NCI-H1694 treated with DMSO at 0.1 percent for 48 hours (cell line): ENCODE measurements at regions not wholly inside any gene's neighbourhood (a gene's known extent, or its start where the extent isn't known, plus 50 kb on each side); places are given as distances from the start of the nearest gene placed in this dataset.

Source experiments
- DNase-seq: peaks from one replicate; lab custom pipeline; 2025; lab: John Stamatoyannopoulos, UW

DNA sequence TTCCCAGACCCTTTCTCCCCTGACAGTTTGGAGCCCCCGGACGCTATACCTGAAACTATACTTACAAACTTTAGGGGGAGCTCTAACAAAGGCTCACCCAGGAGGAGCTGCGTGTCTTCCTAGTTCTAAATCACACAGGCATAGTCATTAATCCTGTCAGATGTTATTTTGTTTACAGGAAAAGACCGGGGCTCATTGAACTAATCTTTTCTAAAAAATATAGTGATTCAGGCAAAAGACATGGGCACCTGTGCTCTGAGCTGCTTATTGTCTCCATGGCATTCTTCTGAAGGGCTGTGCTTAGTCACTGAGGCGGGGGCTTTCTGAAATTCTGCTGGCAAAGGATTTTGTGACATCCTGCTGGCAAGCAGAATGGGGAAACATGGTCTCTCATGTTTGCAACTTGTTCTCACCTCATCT is 1577.0 kb downstream of the NCAM2 start:
- peak; percentile 82 for DNase-seq

DNA sequence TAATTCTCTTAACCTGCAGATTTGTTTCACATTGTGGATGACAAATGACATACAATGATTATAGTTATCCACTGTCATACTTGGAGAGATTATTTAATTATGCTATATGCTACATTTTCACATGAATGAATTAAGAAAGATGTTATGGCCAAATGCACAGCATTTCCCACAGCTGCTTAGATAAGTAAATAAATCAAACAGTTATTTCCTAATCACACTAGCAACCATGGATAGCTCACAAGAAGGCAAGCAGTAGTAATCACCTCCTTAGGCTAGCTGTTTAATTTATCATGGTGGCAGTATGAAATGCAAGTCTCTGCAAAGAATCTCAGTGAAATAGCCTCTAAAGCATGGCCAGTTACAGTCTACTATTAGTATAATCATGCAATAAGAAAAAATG is 1581.5 kb downstream of the NCAM2 start:
- DNase-seq: no peak

DNA sequence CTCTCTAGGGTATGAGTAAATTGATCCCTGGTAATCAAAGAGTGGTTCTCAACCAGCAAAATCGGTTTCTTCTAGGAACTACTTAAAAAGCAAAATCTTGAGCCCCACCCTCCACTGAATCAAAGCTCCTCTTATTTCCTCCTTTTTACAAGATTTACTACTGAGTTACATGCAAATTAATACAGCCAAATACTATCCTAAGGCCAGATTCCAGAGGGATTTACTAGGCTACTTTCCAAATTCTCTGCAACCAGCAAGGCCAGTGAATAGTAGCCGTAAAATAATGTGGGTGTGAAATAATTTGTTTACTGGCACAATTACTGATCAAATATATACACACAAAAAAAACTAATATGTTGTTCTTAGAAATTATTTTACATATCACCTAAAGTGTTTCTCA is 1583.8 kb downstream of the NCAM2 start:
- DNase-seq: no peak

DNA sequence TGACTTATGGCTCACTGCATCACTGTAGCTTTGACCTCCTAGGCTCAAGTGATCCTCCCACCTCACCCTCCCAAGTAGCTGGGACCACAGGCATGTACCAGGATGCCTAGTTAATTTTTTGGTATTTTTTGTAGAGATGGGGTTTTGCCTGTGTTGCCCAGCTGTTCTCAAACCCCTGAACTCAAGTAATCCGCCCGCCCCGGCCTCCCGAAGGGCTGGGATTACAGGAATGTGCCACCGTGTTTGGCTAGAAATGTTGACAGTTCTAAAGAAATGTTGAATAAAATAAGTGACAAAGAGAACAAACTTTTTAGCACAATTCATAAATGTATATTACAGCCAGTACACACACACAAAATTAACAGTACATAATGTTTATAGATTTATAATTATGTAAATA is 1586.1 kb downstream of the NCAM2 start:
- no peak for DNase-seq

DNA sequence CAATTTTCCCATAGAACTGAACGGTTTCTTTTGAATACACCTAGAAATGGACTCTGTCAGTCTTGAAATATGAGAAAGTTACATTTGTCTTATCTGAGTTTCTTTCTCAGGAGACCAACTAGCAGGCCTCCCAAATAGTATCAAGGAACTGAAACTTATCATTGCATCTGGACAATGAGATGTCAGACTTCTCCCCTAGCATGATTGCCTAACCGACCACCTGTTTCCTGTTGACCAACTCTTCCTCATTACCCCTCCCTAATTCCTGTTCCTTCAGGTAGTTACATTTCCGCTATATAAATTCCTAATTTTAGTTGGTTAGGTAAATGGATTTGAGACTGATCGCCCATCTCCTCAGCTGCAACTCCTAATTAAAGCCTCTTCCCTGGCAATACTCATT is 1587.3 kb downstream of the NCAM2 start:
- no peak for DNase-seq

DNA sequence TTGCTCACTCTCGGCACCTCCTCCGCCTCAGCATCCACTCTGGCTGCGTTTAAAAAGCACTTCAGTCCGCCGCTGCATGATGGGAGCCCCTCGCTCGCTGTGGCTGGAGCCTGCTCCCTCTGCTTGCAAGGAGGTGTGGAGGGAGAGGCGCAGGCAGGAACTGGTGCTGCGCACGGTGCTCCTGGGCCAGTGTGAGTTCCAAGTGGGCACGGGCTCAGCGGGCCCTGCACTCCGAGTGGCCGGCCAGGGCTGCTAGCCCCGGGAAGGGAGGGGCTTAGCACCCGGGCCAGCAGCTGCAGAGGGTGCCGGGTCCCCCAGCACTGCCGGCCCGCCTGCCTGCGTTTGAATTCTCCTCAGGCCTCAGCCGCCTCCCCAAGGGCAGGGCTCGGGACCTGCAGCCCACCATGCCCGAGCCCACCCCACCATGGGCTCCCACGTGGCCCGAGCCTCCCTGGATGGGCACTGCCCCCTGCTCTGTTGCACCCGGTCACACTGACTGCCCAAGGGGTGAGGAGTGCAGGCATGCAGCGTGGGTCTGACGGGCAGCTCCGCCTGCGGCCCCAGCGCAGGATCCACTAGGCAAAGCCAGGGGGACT is 1599.5 kb downstream of the NCAM2 start:
- DNase-seq: no peak

DNA sequence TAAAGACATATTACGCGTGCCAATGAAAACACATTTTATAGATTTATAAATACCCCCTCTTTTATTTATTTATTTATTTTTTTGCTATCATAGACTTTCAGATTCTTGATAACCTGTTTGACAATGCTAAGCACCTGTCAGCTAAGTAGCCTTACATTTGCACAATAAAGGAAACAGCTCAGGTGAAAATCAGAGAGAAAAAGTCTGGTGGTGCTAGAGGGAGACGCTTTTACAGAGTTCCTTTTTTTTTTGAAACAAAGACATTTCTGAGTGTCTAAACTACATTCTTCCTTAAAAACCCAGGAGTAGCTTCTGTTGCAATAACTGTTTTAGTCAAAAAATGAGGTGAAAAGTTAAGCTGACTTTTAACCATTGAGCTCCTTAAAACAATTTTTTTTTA is 1611.6 kb downstream of the NCAM2 start:
- DNase-seq: no peak

DNA sequence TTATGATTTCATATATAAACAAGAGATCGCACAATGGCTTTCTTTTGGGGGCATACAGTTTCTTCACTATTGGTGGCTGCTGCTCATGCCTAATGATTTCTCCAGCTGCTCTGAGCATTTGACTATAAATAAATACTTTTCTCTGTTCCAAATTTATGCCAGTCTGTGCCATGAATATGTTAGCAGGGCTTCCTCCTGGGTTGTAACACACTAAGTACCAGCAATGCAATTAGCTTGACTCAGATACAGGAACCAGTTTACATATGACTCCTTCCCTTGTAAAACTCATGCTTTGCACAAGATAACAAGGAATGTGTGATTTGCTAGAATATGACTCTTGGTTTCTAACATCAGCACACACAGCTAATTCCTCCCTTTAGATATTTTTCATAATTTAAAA is 1629.7 kb downstream of the NCAM2 start:
- DNase-seq: no peak

DNA sequence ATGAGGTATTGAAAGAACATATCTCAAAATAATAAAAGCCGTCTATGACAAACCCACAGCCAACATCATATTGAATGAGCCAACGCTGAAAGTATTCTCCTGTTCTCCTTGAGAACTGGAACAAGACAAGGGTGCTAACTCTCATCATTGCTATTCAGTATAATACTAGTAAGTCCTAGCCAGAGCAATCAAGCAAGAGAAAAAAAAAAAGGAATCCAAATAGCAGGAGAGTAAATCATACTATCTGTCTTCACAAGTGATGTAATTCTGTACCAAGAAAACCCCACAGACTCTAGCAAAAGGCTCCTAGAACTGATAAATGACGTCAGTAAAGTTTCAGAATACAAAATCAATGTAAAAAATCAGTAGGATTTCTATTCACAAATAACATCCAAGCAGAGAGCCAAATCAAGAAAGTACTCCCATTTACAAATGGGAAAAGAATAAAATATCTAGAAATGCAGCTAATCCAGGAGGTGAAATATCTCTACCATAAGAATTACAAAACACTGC is 1632.8 kb downstream of the NCAM2 start:
- no peak for DNase-seq

DNA sequence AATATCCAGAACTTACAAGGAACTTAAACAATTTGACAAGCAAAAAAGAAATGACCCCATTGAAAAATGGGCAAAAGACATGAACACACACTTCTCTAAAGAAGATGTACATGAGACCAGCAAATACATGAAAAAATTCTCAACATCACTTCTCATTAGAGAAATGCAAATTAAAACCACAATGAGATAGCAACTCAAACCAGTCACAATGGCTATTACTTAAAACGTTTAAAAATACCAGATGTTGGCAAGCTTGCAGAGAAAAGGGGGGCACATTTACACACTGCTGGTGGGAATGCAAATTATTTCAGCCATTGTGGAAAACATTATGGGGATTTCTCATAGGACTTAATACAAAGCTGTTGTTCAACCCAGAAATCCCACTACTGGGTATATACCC is 1634.0 kb downstream of the NCAM2 start:
- DNase-seq: no peak

DNA sequence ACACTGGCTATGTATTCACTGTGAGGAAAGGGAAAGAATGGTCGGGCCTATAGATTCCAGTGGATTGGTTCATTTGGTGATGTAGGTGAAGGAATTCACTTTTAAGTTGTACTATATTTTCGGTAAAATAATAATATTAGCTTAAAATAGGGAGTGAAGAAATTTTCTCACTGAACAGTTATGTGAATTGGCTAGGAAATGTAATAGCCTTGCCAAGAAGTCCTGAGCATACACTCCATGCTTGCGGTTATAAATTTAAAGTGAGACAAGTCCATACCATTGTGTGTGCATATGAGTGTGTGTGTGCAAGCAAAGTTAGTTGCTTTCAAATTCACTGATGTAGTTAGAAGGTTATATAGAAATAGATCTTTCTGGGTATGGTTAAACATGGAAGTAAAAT is 1651.0 kb downstream of the NCAM2 start:
- no peak for DNase-seq

DNA sequence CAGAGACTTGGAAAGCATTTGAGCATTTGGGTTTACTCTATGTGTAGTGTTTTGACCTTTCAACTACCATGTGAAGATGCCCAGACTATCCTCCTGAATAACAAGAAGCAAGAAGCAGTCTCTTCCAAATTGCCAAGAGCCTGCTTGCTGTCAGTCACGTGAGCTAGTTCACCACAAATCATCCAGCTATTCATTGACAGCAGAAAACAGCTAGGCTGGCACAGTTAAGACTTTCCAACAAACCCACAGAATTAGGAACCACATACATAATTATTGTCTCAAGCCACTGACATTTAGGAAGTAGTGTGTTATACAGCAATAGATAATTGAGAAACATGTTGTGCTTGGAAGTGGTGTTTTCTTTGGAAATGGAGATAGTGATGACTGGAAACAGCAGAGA is 1652.0 kb downstream of the NCAM2 start:
- no peak for DNase-seq

DNA sequence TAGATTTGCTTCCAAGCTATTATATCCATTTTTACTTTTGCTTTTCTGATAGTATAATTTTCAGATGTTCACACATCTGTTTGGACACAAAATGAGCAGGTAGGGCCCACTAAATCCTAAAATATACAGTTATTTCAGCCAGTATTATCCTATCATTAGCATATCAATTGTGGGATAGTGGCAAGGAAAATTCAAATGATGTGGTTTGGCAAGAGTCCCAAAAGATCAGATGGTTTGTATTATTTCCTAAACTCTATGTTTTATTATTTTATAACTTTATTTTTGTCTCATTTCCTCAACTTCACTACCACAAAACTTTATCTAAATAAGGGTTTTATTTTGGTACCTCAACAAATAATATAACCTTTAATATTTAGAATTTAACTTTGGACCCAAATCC is 1659.6 kb downstream of the NCAM2 start:
- DNase-seq: no peak

DNA sequence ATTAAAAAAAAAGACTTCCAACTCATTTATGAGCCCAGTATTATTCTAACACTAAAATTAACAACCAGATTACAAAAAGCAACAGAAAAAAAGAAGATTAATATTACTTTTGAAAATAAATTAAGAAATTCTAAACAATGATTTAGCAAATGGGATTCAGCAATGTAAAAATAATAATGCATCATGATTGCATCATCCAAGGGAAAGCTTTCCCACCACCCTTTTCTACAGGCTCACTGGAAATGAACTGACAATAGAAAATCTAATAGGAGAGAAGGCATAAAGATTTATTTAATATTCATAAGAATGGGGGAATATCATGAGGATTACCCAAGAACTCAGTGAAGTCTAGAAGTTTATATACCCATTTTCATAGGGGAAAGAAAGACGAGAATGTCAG is 1671.9 kb downstream of the NCAM2 start:
- DNase-seq: no peak

DNA sequence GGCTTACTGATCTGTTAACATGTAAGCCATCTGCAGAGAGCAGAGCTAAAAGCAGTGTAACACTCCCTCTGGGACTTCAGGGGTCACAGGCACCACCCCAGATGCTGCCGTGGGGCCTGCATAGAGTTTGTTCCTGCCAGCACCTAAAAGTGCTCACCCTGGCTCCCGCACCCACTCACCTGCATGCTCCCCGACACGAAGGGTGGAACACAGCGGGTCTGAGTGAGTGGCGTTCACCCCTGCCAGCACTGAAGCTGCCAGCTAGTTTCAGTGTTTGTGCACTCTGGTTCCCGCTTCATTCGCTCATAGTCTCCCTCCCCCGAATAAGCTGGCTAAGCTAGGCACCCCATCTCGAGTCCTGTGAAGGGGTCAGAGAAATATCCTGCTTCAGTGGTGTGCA is 1681.0 kb downstream of the NCAM2 start:
- no peak for DNase-seq

DNA sequence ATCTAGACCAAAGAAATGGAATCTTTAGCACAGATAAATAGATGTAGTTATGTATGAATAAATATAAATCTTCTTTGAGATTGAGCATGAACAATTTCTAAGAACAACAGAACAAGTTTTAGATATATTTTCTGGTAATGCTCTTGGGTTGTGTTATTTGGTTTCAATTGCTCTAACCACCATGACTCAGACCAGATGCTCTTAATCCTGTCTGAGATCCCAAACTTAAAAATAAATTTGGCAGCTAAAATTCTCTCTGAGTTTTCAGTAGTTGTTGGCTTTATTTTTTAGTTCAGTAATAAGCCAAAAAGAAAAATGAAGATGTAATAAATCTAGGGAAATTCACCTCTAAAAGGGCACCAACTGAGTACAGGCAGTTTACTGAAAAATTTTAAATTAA is 1693.4 kb downstream of the NCAM2 start:
- no peak for DNase-seq

DNA sequence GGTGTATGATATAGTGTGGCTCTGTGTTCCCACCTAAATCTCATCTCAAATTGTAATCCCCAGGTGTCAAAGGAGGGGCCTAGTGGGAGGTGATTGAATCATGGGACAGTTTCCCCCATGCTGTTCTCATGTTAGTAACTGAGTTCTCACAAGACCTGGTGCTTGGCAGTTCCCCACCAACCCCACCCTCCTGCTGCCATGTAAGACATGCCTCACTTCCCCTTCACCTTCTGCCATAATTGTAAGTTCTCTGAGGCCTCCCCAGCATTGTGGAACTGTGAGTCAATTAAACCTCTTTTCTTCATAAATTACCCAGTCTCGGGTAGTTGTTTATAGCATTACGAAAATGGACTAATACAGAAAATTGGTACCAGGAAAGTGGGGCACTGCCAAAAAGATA is 1705.3 kb downstream of the NCAM2 start:
- no peak for DNase-seq

DNA sequence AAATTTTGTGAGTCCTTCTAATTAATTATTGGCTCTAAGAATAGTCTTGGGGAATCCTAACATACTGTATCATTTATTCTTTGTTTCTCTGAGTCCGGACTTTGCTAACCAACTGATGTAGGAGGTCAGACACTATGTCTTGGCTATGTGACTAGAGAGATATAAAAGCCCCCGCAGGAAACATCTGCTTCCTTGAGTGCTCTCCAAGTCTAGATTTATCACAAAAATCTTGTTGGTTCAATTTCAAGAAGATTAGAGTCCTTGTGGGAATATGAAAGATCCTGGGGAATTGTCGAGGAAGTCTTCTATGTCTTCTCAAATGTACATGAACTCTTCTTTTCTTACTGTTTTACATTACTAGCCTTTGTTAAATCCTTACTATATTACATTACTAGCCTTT is 1712.5 kb downstream of the NCAM2 start:
- DNase-seq: no peak

DNA sequence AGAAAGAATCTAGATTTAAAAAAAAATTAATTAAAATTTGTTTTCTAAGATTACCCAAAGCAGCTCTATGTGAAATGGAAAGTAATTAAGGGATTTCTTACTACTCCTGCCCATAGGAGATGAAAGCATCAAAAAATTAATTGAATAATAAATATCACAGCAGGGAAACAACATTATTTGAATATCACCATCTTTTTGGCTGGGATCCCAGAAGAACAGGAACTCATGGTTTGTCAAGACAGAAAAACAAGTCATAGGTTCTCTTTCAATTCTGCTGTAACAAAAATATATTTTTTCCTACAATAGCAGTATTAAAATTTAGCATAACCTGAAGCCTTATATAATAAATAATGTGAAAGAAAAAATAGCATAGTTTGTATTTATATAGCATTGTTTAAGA is 1713.4 kb downstream of the NCAM2 start:
- no peak for DNase-seq

DNA sequence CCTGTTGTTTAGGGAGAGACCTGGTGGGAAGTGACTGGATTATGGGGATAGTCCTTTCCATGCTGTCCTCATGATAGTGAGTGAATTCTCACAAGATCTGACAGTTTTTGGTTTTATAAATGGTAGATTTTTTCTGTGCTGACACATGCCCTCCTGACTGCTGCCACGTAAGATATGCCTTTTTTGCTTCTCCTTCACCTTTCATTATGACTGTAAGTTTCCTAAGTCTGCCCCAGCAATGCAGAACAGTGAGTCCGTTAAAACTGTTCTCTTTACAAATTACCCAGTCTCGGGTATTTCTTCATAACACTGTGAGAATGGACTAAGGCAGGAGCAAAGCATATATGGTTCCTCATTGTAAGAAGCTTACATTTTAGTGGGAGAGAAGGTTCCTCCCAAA is 1727.2 kb downstream of the NCAM2 start:
- no peak for DNase-seq

DNA sequence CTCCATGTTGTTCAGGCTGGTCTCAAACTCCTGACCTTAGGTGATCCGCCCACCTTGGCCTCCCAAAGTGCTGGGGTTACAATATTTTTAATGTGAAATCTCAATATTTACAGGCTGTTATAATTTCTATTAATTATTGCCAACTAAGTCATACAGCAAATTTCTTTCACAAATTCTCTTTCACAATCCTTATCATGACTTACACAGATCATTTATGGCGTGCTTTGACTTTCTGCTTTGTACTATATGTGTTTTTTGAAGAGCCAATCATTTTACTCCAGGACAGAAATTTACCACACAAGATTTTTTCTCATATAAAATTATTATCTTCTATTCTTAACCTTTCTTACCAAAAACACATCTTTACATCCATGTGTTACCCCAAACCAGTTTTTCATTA is 1729.9 kb downstream of the NCAM2 start:
- no peak for DNase-seq

DNA sequence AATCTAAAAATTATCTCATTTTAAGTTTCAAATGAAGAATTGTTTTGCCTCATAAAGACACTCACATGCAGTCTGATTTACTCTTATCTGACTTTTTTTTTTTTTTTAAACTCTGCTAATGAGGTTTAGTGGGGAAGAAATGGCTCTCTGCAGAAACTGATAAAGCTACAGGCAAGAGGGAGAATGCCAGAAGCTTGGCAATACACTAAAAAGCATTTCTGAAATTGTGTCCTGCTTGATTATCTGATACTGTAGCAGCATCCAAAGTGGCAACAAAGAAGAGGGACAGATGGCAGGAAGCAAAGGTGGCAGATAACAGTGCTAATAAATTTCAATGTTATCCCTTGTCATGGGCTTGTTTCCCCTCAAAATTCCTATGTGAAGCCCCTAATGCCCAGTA is 1744.9 kb downstream of the NCAM2 start:
- no peak for DNase-seq

DNA sequence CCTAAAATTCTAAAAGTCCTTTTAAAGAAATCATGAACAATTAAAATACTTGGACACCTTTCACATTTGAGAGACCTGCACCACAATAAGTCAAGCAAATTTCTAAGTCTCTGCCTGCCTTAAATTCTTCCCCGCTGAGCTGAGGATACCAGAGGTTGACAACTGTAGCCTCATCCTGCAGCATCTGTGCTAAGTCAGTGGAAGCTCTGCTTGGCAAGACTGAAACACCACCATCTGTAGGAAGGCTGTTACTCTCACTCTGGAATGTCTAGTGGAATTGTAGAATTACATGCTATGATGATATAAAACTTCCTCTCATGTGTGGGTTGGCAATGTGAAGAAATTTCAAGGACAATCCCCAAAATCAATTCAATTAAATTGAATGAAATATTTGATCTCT is 1756.5 kb downstream of the NCAM2 start:
- DNase-seq: no peak

DNA sequence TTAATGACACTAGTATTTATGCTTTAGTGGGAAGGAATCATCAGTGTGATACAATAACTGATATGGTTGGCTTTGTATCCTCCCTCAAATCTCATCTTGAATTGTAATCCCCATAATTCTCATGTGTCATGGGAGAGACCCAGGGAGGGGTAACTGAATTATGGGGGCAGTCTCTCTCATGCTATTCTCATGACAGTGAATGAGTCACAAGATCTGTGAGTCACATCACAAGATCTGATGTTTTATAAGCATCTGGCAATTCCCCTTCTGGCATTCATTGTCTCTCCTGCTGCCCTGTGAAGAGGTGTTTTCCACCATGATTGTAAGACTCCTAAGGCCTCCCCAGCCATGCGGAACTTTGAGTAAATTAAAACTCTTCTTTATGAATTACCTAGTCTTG is 1760.3 kb downstream of the NCAM2 start:
- no peak for DNase-seq

DNA sequence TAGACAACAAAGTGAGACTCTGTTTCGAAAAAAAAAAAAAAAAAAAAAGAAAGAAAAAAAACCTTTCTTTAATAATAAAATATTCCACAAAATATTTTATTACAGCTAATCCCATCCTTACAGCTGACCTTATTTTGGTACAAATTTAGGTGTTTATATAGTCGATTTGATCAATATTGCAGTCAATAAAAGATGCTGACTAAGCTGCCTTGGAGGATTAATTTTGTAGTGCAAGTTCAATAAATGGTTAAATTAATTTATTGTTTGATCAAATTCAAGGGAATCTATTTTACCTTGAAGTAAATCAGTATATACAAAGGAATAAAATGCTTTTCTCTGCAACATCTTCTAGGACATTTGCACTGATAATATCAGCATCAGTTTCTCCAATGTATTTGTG is 1764.3 kb downstream of the NCAM2 start:
- no peak for DNase-seq
